Kidney (tissue), 13 donors: ENCODE measurements at regions not wholly inside any gene's neighbourhood (a gene's known extent, or its start where the extent isn't known, plus 50 kb on each side); places are given as distances from the start of the nearest gene placed in this dataset.

Source experiments
- DNase-seq, 5 donors: peaks; one replicate each; pipeline ENCODE4 v3.0.0-alpha.2; 2013 to 2020
- FAIRE-seq: peaks from 2 replicates; lab custom pipeline; 2012; peaks lifted over from hg19 to GRCh38; lab: Jason Lieb, UNC
- H3K27ac ChIP-seq, 2 donors: one replicate each; pipeline ENCODE4 v1.7.0; 2013; ENCODE audit warnings: low read depth in 2 of 2, low read length in 2 of 2, inconsistent platforms in 1 of 2
- H3K27me3 ChIP-seq: one replicate; pipeline ENCODE4 v1.7.1; 2013; ENCODE audit warnings: low read length, inconsistent platforms; ENCODE audit not compliant: control insufficient read depth, insufficient read depth
- H3K36me3 ChIP-seq, 3 donors: one replicate each; pipeline versions ENCODE4 v1.7.0 to v1.7.1; 2013; ENCODE audit warnings: low read length in 3 of 3, control low read depth in 1 of 3, inconsistent platforms in 1 of 3; ENCODE audit not compliant: insufficient read depth in 3 of 3, control insufficient read depth in 2 of 3
- H3K4me1 ChIP-seq, 3 donors: one replicate each; pipeline versions ENCODE4 v1.7.0 to v1.7.1; 2013; ENCODE audit warnings: low read length in 3 of 3, inconsistent platforms in 1 of 3, low read depth in 1 of 3; ENCODE audit not compliant: control insufficient read depth in 2 of 3, insufficient read depth in 2 of 3
- H3K4me3 ChIP-seq, 3 donors: one replicate each; pipeline versions ENCODE4 v1.7.0 to v1.8.1; 2013; ENCODE audit warnings: low read length in 3 of 3, control low read depth in 1 of 3, inconsistent platforms in 1 of 3
- H3K9ac ChIP-seq, 3 donors: one replicate each; pipeline versions ENCODE4 v1.7.0 to v1.7.1; 2013; ENCODE audit warnings: low read length in 3 of 3, control low read depth in 1 of 3, inconsistent platforms in 1 of 3
- H3K9me3 ChIP-seq, 3 donors: one replicate each; pipeline versions ENCODE4 v1.7.0 to v1.7.1; 2013; ENCODE audit warnings: low read length in 3 of 3, control low read depth in 1 of 3, inconsistent platforms in 1 of 3; ENCODE audit not compliant: control insufficient read depth in 2 of 3, insufficient read depth in 1 of 3
- CTCF ChIP-seq: IDR thresholded peaks from 3 replicates; pipeline ENCODE4 v1.5.1; 2012; ENCODE audit warnings: mild to moderate bottlenecking, moderate library complexity, borderline replicate concordance; ENCODE audit not compliant: insufficient read depth; ENCODE audit errors: extremely low read depth
- intact Hi-C: fragments of 100-400 bp; cut with DNase I; formaldehyde crosslinking; loops from one replicate; pipeline ENCODE4 v1.11.1; 2022
- donor health status: control.
- donor health status: control.
- donor health status: control.
- donor health status: control.
- donor health status: control.
- donor health status: DM: yes; HTN: yes; CAD: no.
- donor health status: Normal renal cell carcinoma (clear cell type).

GRCh38 chr2:104430359-104430740 is 423.6 kb upstream of the POU3F3 start:
- intact Hi-C loops = no loop called here
- Histone ChIP-seq H3K9ac (no peak overlapping the region), H3K4me3 (no peak overlapping the region), H3K36me3 (no peaks in the 10 kb centered on the region), H3K27ac (no peak overlapping the region), H3K9me3 (no peaks in the 10 kb centered on the region), H3K27me3 (no peaks in the 10 kb centered on the region), H3K4me1 (no peaks in the 10 kb centered on the region)
- FAIRE-seq (no peak), DNase-seq (peak in 2 of 5 donors; percentile 22 to 33)
- TF ChIP-seq CTCF = no peak

- Histone ChIP-seq H3K27me3 (no peaks in the 10 kb centered on the region), H3K4me3 (no peak overlapping the region), H3K9ac (no peak overlapping the region), H3K27ac (no peak overlapping the region), H3K36me3 (no peaks in the 10 kb centered on the region), H3K9me3 (no peaks in the 10 kb centered on the region), H3K4me1 (no peaks in the 10 kb centered on the region)
- DNase-seq = no peak
- FAIRE-seq = no peak
- intact Hi-C loops = no loop called here
- no peak for TF ChIP-seq CTCF
Observed at GRCh38 chr2:104430852-104431251, 423.1 kb upstream of the POU3F3 start.

GRCh38 chr2:104431701-104432121 is 422.2 kb upstream of the POU3F3 start:
- TF ChIP-seq CTCF = no peak
- Histone ChIP-seq H3K27ac (no peak overlapping the region), H3K27me3 (no peaks in the 10 kb centered on the region), H3K9me3 (no peaks in the 10 kb centered on the region), H3K4me1 (no peaks in the 10 kb centered on the region), H3K4me3 (peak overlapping the region in 1 of 3 donors; percentile 5), H3K36me3 (no peaks in the 10 kb centered on the region), H3K9ac (no peak overlapping the region)
- intact Hi-C loops = no loop called here
- peak in 2 of 5 donors; percentile 24 to 34 for DNase-seq
- FAIRE-seq = no peak

- Histone ChIP-seq H3K4me3 (no peak overlapping the region), H3K27ac (no peak overlapping the region), H3K9me3 (no peaks in the 10 kb centered on the region), H3K27me3 (no peaks in the 10 kb centered on the region), H3K4me1 (no peaks in the 10 kb centered on the region), H3K36me3 (no peaks in the 10 kb centered on the region), H3K9ac (no peak overlapping the region)
- intact Hi-C loops = no loop called here
- TF ChIP-seq CTCF = no peak
- DNase-seq = no peak
- FAIRE-seq = no peak
Observed at GRCh38 chr2:104432401-104432800, 421.5 kb upstream of the POU3F3 start.
